RCC 7860 (cell line): ENCODE measurements at regions not wholly inside any gene's neighbourhood (a gene's known extent, or its start where the extent isn't known, plus 50 kb on each side); places are given as distances from the start of the nearest gene placed in this dataset.

Experiments
- DNase-seq: peaks from one replicate; pipeline ENCODE4 v3.0.0-alpha.2; 2015; ENCODE audit warnings: low spot score
- FAIRE-seq: peaks from 2 replicates; lab custom pipeline; 2012; peaks lifted over from hg19 to GRCh38; lab: Jason Lieb, UNC

DNA sequence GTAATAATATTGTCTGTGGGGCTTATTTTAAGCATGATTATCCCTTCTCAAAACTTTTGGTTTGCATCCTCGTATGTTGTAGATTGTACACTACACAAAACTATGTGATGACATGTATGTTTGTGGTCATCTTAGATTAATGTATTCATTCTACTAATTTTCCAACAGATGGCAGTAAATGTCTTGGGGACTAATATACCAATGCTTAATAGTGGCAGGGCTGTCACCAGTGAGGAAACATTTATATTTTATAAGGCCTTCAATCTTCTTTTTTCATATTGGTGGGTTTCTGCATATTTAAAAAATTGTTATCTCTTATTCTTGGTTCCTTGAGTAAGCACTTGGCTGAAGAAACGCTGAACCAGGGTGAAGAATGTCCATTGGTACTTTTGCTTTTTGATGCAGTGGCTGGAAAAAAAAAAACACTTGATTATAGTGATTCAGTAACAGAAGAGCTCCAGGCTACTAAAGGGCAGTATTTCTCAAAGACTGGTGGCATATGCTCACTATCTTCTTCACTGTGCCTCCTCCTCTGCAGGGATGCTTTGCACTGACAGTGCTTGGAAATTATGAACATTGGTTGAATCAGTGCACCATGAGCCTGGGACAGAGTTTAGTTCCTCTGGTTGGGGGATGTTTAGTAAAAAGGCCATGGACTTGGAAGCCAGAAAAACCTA lies 530.3 kb downstream of the RASEF start:
- DNase-seq (no peak), FAIRE-seq (no peak)

DNA sequence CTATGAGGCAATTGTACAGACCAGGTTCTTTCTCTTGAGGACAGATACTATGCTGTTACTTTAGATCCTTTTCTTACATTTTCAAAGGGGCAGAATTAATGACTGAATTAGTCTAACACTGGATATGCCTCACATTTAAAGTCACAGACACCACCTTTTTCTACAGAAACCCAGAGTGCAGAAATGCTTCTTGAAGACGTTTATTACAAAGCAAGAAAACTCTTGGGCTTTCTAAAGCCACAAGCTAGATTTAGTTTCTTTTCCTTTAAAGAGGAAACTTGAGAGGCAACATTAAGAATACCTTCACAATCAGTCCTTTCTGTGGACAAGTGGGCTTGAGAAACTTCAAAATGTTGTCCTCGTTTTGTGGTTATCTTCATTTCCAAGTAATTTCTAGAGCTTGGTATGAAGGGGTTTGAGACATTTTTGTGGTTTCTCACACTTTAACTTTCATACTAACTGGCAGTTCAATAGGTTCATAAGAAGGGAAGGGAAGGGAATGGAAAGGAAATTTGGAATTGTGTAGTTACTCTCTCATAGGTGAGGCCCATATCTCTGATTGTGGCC lies 527.4 kb downstream of the RASEF start:
- DNase-seq (no peak), FAIRE-seq (no peak)

DNA sequence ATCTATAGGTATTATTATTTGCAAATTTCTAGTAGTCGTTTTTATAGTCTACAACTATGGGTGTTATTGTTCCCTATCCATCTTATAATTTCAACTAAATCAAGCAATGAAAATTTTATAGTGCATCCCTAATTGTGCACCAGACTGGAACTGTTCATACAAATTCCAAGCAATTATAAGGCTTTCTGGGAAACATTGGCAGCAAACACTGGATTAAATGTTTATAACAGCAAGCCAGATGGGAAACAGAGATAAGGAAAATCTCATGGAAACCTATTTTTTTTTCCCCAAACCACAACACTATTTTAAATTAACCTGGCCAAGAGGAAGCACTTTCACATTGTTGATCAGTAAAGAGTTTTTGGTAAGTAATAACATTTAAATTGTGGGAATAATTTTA lies 524.3 kb downstream of the RASEF start:
- DNase-seq (no peak), FAIRE-seq (no peak)

DNA sequence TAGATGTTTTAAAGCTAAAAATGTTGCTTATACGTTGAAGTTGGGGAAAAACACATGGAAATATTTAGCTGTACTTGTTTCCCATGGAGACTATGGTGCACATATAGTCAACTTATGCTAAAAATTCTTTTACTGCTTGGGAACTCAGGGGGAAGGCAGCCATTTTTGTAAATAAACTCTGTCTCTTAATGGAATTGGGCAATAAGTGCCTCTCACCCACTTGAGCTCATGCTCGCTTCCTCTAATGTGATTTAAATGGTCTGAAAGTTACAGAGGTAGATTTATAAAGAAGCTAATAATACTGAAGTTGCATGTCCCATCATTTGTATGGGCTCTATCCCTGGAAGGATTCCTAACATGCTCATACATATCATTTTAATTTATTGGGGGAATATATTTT lies 523.8 kb downstream of the RASEF start:
- FAIRE-seq (no peak), DNase-seq (no peak)

DNA sequence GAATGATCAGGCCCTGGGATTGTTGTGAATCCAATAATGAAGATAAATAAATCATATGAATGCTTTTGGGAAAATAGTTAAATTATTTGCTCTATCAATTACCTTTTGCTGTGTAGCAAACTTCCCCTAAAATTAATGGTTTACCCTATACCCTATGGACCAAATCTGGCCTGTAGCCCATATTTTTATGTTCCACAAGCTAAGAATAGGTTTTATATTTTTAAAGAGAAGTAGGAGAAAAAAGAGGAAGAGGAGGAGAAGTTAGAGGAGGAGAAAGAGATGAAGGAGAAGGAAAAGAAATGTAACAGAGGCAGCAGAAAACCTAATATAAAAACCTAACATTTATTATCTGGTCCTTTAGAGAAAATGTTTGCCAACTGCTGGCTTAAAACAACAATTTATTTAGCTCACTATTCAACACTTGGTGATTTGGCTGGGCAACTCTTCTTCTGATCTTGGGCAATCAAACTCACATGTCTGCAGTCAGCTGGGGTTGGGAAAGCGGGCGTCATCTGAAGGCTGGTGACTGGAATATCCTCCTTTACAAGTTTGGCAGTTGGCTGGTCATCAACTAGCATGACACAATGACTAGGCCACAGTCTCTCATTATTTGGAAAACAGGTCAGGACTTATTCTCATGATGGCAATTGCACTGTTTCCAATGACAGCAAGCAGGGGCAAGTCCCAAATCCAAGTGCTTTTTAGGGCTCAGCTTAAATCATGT lies 522.9 kb downstream of the RASEF start:
- FAIRE-seq: no peak
- DNase-seq: no peak

DNA sequence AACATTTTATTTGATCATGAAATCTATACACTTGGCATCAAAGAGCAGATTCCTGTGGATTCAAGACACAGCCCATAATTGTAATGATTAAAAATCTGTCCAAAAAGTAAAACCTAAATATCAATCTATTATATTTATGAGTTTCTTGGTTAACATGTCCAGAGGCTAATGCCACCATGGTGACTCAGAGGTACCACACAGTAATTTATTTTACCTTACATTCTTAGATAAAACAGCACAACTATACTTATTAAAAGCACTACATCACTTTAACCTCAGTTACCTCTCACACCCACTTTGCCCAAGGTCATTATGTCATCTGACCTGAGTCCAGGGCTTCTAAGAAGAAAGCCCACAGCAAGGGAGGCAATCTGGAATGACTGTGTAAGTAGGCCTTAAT lies 519.2 kb downstream of the RASEF start:
- peak; percentile 46 for FAIRE-seq
- DNase-seq: no peak

DNA sequence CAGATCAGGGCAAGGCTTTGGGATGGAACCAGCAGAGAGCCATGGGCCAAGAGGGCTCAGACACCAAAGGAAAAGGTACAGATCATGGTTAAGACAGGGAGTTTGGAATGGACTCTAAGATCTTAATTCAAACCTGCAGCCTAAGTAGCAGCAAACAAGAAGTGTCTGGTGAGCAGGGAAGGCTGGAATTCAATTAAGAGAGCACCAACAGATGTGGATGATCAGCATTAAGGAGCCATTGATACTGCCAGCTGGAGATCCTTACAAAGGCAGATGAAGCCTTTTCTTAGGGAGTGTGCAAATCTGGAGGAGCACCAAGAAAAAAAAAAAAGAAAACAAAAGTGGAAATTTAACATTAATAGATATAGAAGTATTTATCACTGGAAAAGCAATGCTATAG lies 516.8 kb downstream of the RASEF start:
- FAIRE-seq (no peak), DNase-seq (no peak)

DNA sequence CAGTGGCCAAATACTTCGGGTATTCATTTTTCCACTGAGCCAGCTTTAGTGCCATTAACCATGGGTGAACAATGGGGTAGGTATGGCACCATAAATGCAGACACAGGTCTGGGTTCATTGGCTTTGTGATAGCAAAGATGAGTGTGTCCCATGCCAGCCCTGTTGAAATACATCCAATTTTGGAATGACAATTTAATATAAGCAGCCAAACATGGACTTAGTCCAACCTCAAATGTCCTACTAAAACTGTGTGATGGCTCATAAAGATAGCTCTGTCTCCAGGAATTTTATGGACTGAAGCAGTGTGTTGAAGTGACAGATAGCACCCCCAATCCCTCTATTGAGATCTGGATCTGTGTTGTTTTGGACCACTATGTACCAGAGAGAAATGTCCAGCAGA lies 514.9 kb downstream of the RASEF start:
- DNase-seq (no peak), FAIRE-seq (no peak)

DNA sequence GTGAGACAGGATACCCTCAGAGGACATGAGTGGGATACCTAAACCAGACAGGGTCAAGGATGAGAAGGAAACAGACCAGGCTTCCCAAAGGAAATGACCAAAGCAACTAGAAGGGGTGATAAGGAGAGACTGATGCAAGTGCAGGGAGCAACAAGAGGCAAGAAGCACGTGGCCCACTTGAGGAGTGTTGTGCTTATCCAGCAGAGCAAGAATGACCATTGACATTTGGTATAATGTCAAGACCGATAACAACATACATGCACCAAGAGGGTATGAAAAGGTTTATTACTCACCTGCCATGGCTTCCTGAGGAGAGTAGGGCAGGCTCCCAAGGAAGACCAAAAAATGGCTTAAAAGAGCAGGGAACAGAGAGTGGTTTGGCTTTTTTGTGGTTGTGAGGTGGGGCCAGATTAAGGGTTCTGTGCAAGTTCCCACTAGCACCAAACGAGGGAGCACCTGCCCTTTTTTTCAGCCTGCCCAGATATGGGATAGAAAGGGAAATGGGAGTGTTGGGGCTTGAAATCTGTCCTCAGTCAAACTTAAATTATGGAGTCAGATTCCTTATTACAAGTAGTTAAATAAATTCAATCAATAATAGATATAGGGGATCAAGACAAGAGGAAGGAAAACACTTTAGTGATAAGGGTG lies 513.6 kb downstream of the RASEF start:
- no peak for FAIRE-seq

DNA sequence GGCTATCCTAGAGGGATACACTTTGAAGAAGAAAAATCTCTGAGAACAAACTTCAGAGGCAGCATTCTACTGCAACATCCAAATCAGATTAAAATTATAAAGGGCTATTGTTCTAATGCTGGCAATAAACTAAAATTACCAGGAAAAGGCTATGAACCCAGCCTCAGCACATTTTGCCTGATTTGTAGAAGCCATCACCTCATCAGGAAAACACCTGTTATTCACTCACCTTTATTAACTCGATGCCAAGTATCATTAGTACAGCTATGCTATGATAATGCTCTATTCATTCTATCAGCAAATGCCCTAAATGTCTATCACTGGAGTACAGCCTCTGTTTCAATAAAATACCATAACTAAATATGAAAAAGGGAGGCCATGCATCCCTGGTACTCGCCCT lies 510.2 kb downstream of the RASEF start:
- no peak for FAIRE-seq

More for the DNA sequence above, 513.6 kb downstream of the RASEF start:
- no peak for DNase-seq

DNA sequence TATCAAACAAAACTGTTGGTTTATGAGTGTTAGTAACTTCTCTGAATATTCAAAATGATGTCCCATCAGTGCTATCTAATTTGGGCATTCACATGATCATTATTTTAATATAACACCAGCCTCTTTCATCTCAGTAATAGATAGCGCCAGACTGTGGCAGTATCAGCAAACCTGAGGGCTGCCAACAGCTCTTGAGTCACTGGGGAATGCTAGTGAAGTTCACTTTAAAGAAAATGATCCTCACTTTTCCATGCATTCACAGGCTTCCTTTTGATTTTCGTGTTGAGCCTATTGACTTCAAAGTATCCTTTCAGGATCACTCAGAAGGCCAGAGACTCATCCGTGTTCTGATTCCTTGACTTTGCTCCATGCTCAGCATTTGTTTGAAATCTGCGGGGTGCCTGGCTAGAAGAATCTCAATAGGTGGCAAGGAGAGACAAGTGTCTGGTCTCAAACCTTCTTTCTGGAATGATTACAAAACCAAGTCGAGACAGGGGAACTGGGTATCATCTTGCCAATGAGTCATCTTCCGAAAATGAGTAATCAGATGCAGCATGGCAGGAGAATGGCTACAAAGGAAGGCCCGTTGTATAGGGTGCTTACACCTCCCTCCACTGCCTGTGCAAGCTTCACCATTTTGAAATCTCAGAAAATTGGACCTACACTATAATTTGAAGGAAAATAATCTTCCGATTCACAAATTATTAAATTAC lies 509.1 kb downstream of the RASEF start:
- no peak for FAIRE-seq
- no peak for DNase-seq

More for the DNA sequence above, 510.2 kb downstream of the RASEF start:
- DNase-seq: no peak

DNA sequence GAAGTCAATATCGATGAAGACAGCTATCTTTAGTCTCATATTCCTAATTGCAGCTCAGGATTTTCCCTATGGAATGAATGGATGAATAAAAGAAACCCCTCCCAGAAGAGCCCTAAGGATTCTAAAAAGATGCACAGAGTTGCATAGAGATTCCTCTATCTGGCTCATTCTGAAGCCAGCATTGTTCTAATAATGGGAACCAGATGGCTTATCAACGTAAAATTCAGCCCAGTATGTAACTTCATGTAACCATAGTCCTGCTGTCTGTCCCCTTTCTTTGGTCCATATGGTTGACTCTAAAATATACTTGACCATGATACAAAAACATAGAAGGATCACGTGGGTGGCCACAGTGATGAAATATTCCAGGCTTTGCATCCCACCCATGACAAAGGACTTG lies 508.6 kb downstream of the RASEF start:
- DNase-seq (no peak), FAIRE-seq (no peak)

DNA sequence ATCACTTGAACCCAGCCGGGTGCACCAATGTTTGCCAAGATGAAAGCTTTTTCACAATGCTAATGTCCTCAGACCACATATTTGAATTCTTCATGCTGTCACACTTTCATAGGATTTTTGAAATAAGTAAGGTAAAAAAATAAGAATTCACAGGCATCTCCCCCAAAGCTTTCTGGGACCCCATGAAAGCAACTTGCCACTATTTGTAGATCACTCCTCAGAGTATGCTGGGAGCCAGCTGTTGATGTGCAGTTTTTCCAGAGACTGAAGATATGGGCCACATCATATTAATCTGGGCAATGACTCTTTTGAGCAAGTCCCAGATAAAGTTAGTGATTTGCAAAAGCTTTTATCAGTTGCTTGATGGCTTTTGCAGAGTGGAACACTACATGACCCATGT lies 507.9 kb downstream of the RASEF start:
- FAIRE-seq: no peak
- DNase-seq: no peak

DNA sequence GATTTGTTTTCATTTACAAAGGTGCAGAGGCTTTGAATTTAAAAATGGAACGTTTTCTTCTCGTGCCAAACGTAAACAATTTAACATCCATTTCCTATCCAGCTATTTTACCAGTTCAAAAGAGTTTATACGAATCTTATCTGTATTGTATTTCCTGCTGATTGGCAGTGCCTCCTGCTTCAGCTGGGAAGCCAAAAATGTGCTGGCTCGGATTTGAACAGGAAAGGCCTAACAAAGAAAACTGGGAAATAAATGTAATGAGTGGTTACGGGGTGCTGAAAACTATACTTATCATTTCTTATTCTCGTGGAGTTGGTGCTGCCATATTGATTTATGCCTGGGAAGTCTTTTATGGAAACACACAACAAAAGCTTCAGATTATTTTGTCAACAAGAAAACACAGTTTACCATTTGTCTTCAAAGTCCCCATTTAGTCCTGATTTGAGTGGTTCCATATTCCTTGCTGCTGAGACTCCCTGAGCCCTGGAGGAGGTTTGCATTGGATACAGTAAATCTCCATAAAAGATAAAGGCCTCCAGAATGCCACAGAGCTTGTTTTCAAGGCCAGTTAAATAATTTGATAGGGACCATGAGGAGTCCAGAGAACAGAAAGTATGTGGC lies 507.4 kb downstream of the RASEF start:
- DNase-seq (no peak), FAIRE-seq (no peak)

DNA sequence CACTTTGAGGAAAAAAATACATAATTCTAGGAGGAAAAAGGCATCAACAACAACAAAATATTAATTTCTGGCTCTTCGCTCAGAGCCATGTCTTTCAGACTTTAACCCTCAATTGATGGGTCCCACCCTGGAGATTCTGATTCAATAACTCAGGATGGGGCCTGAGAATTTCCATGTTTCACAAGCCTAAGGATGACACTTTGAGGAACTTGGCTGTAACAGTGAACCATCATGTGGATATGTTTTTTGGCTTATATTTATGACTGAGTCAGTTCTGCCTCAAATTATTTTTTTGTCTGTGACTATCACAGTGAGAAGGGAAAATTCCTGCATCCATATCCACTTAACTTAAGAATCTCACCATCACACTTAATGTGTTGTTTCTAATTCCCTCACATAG lies 504.6 kb downstream of the RASEF start:
- DNase-seq (no peak), FAIRE-seq (no peak)

DNA sequence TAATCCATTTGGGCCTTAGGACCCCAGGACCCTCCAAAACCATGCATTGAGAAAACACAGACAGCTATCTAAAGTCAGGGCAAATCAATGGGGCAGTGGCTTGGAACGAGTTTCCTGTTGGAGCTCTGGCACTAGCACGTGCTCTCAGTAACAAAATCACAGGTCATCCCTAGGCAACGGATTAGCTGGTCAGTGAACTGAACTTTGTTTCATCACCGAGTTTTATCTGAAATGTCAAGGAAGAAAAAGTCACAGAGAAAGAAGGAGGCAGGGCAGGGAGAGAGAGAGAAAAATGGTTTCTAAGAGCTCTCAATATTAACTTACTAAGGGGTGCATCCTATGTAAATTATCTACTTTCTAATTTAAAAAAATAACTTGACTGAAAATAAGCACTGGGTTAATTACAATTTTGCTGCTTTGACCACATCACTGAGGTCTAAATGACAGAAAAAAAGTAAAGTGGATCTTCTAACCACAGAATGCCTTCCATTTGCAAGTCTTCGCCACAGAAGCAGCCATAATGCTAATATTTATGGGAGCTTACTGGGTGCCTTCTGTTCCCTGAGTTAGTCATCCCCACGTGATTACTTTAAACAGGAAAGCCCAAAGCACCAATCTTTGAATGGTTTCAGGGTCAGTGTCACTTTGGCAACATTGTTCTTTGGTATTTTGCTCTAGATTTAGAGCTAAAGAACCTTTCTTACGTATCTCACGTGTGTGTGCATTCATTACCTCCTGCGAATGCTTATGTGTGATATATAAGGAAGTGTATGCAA lies 503.9 kb downstream of the RASEF start:
- FAIRE-seq: no peak
- DNase-seq: no peak

DNA sequence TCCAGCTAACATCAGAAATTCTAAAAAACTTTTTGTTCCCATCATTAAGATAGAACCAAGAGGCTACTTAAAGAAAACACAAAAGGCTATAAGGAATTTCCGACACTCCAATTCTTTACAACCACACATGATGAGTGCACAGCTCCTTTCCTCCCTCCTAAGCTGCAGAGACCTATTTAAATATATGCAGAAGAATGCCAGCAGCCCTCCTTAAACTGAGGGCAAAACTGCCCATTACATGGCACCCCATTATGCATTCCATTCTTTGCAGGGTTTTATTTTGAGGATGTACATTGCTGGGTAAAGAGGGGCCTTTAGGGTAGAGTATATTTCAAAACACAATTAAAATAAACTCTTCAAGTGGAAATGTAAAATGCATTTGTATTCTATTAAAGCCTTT lies 502.9 kb downstream of the RASEF start:
- FAIRE-seq: no peak
- DNase-seq: no peak

DNA sequence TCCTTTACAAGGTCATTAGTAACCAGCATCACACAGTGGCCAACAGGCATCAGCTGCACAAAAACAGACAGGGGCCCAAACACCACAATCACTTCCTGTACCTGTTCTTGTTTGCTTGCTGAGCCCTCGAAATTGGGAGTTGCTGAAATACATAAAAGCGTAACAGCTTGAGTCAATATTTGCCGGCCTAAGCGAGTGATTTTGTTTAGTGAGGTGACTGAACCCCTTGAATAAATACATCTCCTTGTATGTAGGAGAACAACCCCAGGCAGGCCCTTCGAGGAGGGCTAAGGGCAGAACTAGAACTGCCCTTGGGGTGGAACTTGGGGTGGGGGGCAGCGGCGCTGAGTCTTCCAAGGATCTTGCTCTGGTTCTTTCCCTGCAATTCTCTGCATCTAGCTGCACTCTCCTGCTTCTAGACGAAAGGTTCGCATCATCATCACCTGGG lies 502.5 kb downstream of the RASEF start:
- FAIRE-seq (no peak), DNase-seq (no peak)

DNA sequence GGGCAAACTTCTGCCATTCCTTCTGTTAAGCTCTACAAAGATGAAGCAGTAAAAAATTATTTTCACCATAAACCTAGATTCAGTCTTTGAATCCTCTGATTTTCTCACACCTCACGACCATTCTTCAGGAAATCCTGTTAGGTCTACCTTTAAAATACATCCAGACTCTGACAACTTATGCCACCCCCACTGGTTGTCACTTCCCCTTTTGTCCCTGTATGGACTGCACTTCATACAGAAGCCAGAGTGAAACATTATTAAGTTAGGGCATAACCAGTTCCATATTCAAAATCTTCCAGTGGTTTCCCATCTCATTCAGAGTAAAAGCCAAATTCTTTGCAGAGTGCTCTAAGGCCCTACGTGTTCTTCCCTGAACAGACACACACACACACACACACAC lies 499.8 kb downstream of the RASEF start:
- FAIRE-seq (no peak), DNase-seq (no peak)

DNA sequence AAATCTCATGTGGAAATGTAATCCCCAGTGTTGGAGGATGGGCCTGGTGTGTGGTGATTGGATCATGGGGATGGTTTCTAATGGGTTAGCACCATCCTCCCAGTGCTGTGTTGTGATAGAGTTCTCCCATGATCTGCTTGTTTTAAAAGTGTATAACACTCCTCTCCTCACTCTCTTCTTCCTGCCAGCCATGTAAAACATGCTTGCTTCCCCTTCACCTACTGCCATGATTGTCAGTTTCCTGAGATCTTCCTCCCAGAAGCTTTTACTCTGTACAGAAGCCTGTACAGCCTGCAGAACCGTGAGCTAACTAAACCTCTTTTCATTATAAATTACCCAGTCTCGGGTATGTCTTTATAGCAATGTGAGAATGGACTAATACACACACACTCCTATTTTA lies 499.1 kb downstream of the RASEF start:
- DNase-seq (no peak), FAIRE-seq (no peak)
